HG03060 (cell line): ENCODE measurements at regions not wholly inside any gene's neighbourhood (a gene's known extent, or its start where the extent isn't known, plus 50 kb on each side); places are given as distances from the start of the nearest gene placed in this dataset.
"Not testable (repeated sequence)": the region's sequence is repeated elsewhere in the genome, so short reads cannot be mapped to it uniquely, and the experiment has no call there.

Source experiments
- ATAC-seq: cut with Tn5 transposase; IDR thresholded peaks from one replicate; pipeline ENCODE4 v1.9.1; 2021; ENCODE audit warnings: low read depth, moderate number of reproducible peaks; ENCODE audit not compliant: unreplicated experiment

- ATAC-seq, result no peak
These were observed 65.9 kb upstream of the THBS1 start for GRCh38 chr15:39514933-39515332.

GRCh38 chr15:39515765-39516164 lies 65.1 kb upstream of the THBS1 start:
- ATAC-seq, result no peak

GRCh38 chr15:39517122-39517855 lies 63.6 kb upstream of the THBS1 start:
- ATAC-seq, result no peak

- ATAC-seq, result not testable (repeated sequence)
These were observed 56.9 kb upstream of the THBS1 start for GRCh38 chr15:39523968-39524367.

- ATAC-seq, result no peak
These were observed 51.4 kb upstream of the THBS1 start for GRCh38 chr15:39529457-39529856.

- ATAC-seq, result no peak
These were observed 50.2 kb upstream of the THBS1 start for GRCh38 chr15:39530480-39531342.
